BLaER1 treated with 17β-estradiol and CSF1 and Interleukin-3, amounts not matched to agents 10 nM and 100 nM (cell line): ENCODE measurements at regions not wholly inside any gene's neighbourhood (a gene's known extent, or its start where the extent isn't known, plus 50 kb on each side); places are given as distances from the start of the nearest gene placed in this dataset.
"Not testable (repeated sequence)": the region's sequence is repeated elsewhere in the genome, so short reads cannot be mapped to it uniquely, and the experiment has no call there.

Experiments used
- H3K27ac ChIP-seq, 11 experiments: shearing (Covaris generic); formaldehyde crosslinking; 2 replicates each; pipeline ENCODE4 v1.8.1; 2022
- H3K27me3 ChIP-seq, 11 experiments: shearing (Covaris generic); formaldehyde crosslinking; 2 replicates each; pipeline ENCODE4 v1.8.1; 2022
- H3K36me3 ChIP-seq, 11 experiments: shearing (Covaris generic); formaldehyde crosslinking; 2 replicates each; pipeline ENCODE4 v1.8.1; 2022
- H3K4me1 ChIP-seq, 10 experiments: shearing (Covaris generic); formaldehyde crosslinking; 2 replicates each; pipeline ENCODE4 v1.8.1; 2022
- H3K4me2 ChIP-seq, 11 experiments: shearing (Covaris generic); formaldehyde crosslinking; 2 replicates each; pipeline ENCODE4 v1.8.1; 2022
- H3K4me3 ChIP-seq, 10 experiments: shearing (Covaris generic); formaldehyde crosslinking; 2 replicates each; pipeline ENCODE4 v1.8.1; 2022
- H3K9ac ChIP-seq, 11 experiments: shearing (Covaris generic); formaldehyde crosslinking; 2 replicates each; pipeline ENCODE4 v1.8.1; 2022
- H3K9me3 ChIP-seq, 11 experiments: shearing (Covaris generic); formaldehyde crosslinking; replicated peaks in 1 of 11; 2 replicates each; pipeline ENCODE4 v1.8.1; 2022
- H4K20me1 ChIP-seq, 11 experiments: shearing (Covaris generic); formaldehyde crosslinking; 2 replicates each; pipeline ENCODE4 v1.8.1; 2022
- Cebpa-rat ChIP-seq, 11 experiments: shearing (Covaris generic); IDR thresholded peaks; 2 replicates each; pipeline ENCODE4 v1.8.1; 2022

- Histone ChIP-seq H3K9me3 (peaks cover 0 to 23% (median 0%) of the 10 kb centered on the region in 11 experiments; a peak in 5 of 22 replicates), H3K27ac (peak overlapping the region in 5 of 11 experiments; percentile 75 to 83 (median 77); a peak in 6 of 22 replicates), H3K4me2 (peak overlapping the region in 1 of 11 experiments; percentile 14; a peak in 2 of 22 replicates), H3K4me1 (peaks cover 0 to 63% (median 42%) of the 10 kb centered on the region in 10 experiments; a peak in 17 of 20 replicates), H3K9ac (no peak overlapping the region), H3K36me3 (no peaks in the 10 kb centered on the region), H4K20me1 (no peaks in the 10 kb centered on the region), H3K27me3 (no peaks in the 10 kb centered on the region), H3K4me3 (no peak overlapping the region)
- TF ChIP-seq Cebpa-rat (IDR thresholded peaks at IDR 0.05), result no peak
Observed at GRCh38 chr17:34482730-34483129, 96.7 kb upstream of the TMEM132E start.

GRCh38 chr17:34481779-34482178, 97.6 kb upstream of the TMEM132E start:
- H3K27me3 ChIP-seq, result no peaks in the 10 kb centered on the region
- no peak overlapping the region for H3K27ac ChIP-seq
- peaks cover 0 to 14% (median 0%) of the 10 kb centered on the region in 11 experiments; a peak in 4 of 22 replicates for H3K9me3 ChIP-seq
- no peak overlapping the region for H3K4me2 ChIP-seq
- H3K9ac ChIP-seq, result no peak overlapping the region
- no peaks in the 10 kb centered on the region for H3K36me3 ChIP-seq
- no peak overlapping the region for H3K4me3 ChIP-seq
- no peaks in the 10 kb centered on the region for H4K20me1 ChIP-seq
- no peak for TF ChIP-seq Cebpa-rat (IDR thresholded peaks at IDR 0.05)
- H3K4me1 ChIP-seq, result peaks cover 0 to 54% (median 38%) of the 10 kb centered on the region in 10 experiments; a peak in 17 of 20 replicates

- Histone ChIP-seq H4K20me1 (no peaks in the 10 kb centered on the region), H3K9me3 (no peaks in the 10 kb centered on the region), H3K4me3 (no peak overlapping the region), H3K27me3 (no peaks in the 10 kb centered on the region), H3K9ac (no peak overlapping the region), H3K4me2 (peak overlapping the region in 7 of 11 experiments; percentile 12 to 59 (median 25); a peak in 10 of 22 replicates), H3K36me3 (no peaks in the 10 kb centered on the region), H3K4me1 (peaks cover 0 to 30% (median 14%) of the 10 kb centered on the region in 10 experiments; a peak in 13 of 20 replicates), H3K27ac (no peak overlapping the region)
- no peak for TF ChIP-seq Cebpa-rat (IDR thresholded peaks at IDR 0.05)
Observed at GRCh38 chr17:34479371-34479770, 100.0 kb upstream of the TMEM132E start.

- Histone ChIP-seq H3K4me1 (peaks cover 0 to 19% (median 10%) of the 10 kb centered on the region in 10 experiments; a peak in 12 of 20 replicates), H3K4me3 (no peak overlapping the region), H3K9me3 (no peaks in the 10 kb centered on the region), H3K27me3 (no peaks in the 10 kb centered on the region), H4K20me1 (no peaks in the 10 kb centered on the region), H3K36me3 (no peaks in the 10 kb centered on the region), H3K9ac (no peak overlapping the region), H3K27ac (no peak overlapping the region), H3K4me2 (peak overlapping the region in 5 of 11 experiments; percentile 12 to 59 (median 47); a peak in 9 of 22 replicates)
- TF ChIP-seq Cebpa-rat (IDR thresholded peaks at IDR 0.05), result peak in 2 of 11 experiments; percentile 27 to 80; a peak in 4 of 22 replicates
Observed at GRCh38 chr17:34478244-34478643, 101.1 kb upstream of the TMEM132E start.

GRCh38 chr17:34475296-34475695, 104.1 kb upstream of the TMEM132E start:
- Histone ChIP-seq H3K9ac (no peak overlapping the region), H4K20me1 (no peaks in the 10 kb centered on the region), H3K27me3 (no peaks in the 10 kb centered on the region), H3K4me1 (peaks cover 0 to 15% (median 10%) of the 10 kb centered on the region in 10 experiments; a peak in 12 of 20 replicates), H3K4me3 (no peak overlapping the region), H3K4me2 (no peak overlapping the region), H3K27ac (no peak overlapping the region), H3K36me3 (no peaks in the 10 kb centered on the region), H3K9me3 (no peaks in the 10 kb centered on the region)
- TF ChIP-seq Cebpa-rat (IDR thresholded peaks at IDR 0.05), result no peak

GRCh38 chr17:34474706-34475105, 104.7 kb upstream of the TMEM132E start:
- Histone ChIP-seq H3K4me3 (no peak overlapping the region), H3K4me1 (peaks cover 0 to 15% (median 10%) of the 10 kb centered on the region in 10 experiments; a peak in 12 of 20 replicates), H3K9me3 (no peaks in the 10 kb centered on the region), H3K9ac (no peak overlapping the region), H3K27me3 (no peaks in the 10 kb centered on the region), H3K36me3 (no peaks in the 10 kb centered on the region), H4K20me1 (no peaks in the 10 kb centered on the region), H3K4me2 (no peak overlapping the region), H3K27ac (no peak overlapping the region)
- TF ChIP-seq Cebpa-rat (IDR thresholded peaks at IDR 0.05), result no peak

- Histone ChIP-seq H3K27ac (no peak overlapping the region), H3K4me1 (no peaks in the 10 kb centered on the region), H3K9ac (no peak overlapping the region), H3K4me2 (no peak overlapping the region), H3K27me3 (no peaks in the 10 kb centered on the region), H3K4me3 (no peak overlapping the region), H4K20me1 (no peaks in the 10 kb centered on the region), H3K9me3 (no peaks in the 10 kb centered on the region), H3K36me3 (no peaks in the 10 kb centered on the region)
- no peak for TF ChIP-seq Cebpa-rat (IDR thresholded peaks at IDR 0.05)
Observed at GRCh38 chr17:34472363-34472762, 107.0 kb upstream of the TMEM132E start.

GRCh38 chr17:34471278-34471677, 108.1 kb upstream of the TMEM132E start:
- not testable (repeated sequence) for H3K36me3 ChIP-seq, H4K20me1 ChIP-seq, H3K4me1 ChIP-seq, H3K27me3 ChIP-seq, H3K9me3 ChIP-seq, H3K4me2 ChIP-seq, H3K27ac ChIP-seq, H3K4me3 ChIP-seq, H3K9ac ChIP-seq

- Histone ChIP-seq H3K9me3 (no peaks in the 10 kb centered on the region), H3K9ac (no peak overlapping the region), H3K27ac (no peak overlapping the region), H4K20me1 (0 out of 22 replicates have a peak, but pooled peaks cover 0 to 8% (median 0%) of the 10 kb centered on the region in 11 experiments), H3K4me3 (no peak overlapping the region), H3K4me1 (no peaks in the 10 kb centered on the region; a peak in 1 of 20 replicates), H3K4me2 (no peak overlapping the region), H3K36me3 (no peaks in the 10 kb centered on the region), H3K27me3 (no peaks in the 10 kb centered on the region)
- no peak for TF ChIP-seq Cebpa-rat (IDR thresholded peaks at IDR 0.05)
Observed at GRCh38 chr17:34465789-34466188, 102.8 kb upstream of the CCL1 start.

- H3K4me2 ChIP-seq, result no peak overlapping the region
- TF ChIP-seq Cebpa-rat (IDR thresholded peaks at IDR 0.05), result no peak
- no peaks in the 10 kb centered on the region for H3K9me3 ChIP-seq
- no peak overlapping the region for H3K27ac ChIP-seq
- 0 out of 22 replicates have a peak, but pooled peaks cover 0 to 8% (median 0%) of the 10 kb centered on the region in 11 experiments for H4K20me1 ChIP-seq
- no peaks in the 10 kb centered on the region for H3K36me3 ChIP-seq
- no peaks in the 10 kb centered on the region for H3K27me3 ChIP-seq
- no peak overlapping the region for H3K9ac ChIP-seq
- H3K4me1 ChIP-seq, result no peaks in the 10 kb centered on the region; a peak in 1 of 20 replicates
- H3K4me3 ChIP-seq, result no peak overlapping the region
Observed at GRCh38 chr17:34464812-34465211, 101.8 kb upstream of the CCL1 start.
